ENCODE measurements at regions not wholly inside any gene's neighbourhood (a gene's known extent, or its start where the extent isn't known, plus 50 kb on each side); places are given as distances from the start of the nearest gene placed in this dataset.

GRCh38 chr2:195466427-195466826, 190.6 kb upstream of the SLC39A10 start:
- TF ChIP-seq CTCF (conservative IDR thresholded peaks at IDR 0.05; ENCODE audit: low read length) (no peak), EZH2phosphoT487 (IDR thresholded peaks at IDR 0.05; ENCODE audit: borderline replicate concordance, low read depth, low read length) (no peak)
